GM21528 (cell line): ENCODE measurements at regions not wholly inside any gene's neighbourhood (a gene's known extent, or its start where the extent isn't known, plus 50 kb on each side); places are given as distances from the start of the nearest gene placed in this dataset.

ENCODE experiments used
- ATAC-seq: cut with Tn5 transposase; IDR thresholded peaks from one replicate; pipeline ENCODE4 v1.9.1; 2021; ENCODE audit warnings: mild to moderate bottlenecking, moderate library complexity; ENCODE audit not compliant: unreplicated experiment, low FRiP score

DNA sequence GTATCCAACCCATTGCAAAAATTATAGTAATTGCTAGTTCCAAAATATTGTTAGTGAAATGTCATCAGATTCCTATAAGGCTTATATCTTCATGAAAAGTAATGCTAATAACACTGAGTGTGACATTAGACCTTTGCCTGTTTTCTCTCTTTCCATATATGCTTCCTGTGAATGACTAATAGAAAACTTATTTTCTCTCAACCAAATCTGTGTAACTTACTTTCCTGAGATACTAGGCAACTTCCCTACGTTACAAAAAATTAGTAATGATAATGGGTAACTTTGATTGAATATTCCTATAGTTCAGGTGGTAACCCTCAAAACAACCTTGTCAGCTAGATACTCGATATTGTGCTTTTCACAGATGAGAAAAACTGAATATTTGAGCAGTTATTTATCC, 124.2 kb upstream of the HNRNPU start:
- no peak for ATAC-seq

DNA sequence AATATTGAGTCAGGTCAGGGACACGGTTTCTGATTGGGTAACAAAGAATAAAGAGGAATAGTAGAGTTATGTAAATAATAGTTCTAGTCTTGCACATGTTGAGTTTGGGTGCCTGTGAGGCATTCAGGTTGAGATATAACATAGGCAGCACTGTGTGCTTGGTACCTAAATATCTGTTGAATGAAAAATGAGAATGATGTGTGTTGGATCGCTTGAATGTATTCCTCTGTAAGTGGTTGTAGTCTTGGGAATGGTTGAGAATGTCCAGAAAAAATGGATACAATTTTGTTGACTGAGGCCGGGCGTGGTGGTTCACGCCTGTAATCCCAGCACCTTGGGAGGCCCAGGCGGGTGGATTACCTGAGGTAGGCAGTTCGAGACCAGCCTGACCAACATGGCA, 116.3 kb upstream of the HNRNPU start:
- ATAC-seq, result no peak

DNA sequence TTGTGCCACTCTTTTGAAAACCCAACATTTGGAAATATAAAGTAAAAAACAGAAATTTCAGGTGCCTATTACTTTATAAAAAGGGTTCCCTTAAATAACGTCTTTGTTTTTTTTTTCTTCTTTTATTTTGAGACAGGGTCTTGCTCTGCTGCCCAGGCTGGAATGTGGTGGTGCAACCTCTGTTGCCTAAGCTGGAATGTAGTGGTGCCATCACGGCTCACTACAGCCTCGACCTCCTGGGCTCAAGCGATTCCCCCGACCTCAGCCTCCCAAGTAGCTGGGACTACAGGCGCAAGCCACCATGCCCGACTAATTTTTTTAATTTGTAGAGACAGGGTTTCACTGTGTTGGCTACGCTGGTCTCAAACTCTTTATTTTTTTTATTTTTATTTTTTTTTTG, 110.2 kb upstream of the HNRNPU start:
- no peak for ATAC-seq

DNA sequence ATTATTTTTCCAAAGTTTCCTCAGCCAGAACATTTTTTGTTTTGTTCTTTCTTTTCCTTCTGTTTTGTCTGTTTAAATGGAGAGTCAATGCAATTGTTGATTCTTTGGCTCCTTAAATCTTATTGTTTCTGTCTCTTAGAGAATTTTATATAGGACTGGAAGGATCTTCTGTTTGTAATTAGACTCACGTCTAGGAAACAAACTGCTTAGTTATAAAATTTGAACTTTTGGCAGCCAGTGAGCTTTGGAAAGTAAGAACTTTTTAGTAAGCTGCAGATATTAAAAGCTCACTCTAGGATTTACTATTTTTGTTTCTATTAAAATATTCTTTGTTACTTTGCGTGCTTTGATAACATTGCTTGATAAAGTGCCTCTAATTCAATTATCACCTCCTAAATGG, 109.8 kb upstream of the HNRNPU start:
- no peak for ATAC-seq

DNA sequence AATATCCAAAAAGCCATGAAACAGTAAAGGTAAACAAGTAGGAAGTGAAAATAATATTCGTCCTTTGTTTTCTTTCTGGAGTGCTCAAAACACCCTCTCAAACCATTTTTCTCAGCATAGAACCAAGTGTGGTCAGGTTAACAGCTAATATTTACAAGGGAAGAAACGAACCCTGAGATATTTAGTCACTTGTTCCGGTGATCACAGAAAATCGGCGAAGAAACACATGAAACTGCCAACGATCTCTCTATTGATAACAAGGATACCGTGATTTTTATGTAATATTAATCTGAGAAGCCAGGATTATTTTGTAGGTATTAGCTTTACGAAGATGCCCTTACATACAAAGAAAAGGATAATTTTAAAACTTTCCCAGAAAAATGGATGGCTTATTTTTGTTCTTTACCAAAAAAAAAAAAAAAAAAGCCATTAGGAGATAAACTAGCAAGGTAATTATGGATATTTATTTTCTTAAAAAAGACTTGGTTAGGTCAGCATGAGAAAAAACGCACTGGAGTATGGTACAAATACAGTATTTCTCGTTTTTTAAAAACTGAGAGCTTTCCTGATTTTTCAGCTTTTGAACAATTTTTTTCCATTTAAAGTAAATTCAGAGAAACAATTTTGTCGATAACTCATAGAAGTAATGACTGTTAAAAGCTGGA, 107.3 kb upstream of the HNRNPU start:
- no peak for ATAC-seq

DNA sequence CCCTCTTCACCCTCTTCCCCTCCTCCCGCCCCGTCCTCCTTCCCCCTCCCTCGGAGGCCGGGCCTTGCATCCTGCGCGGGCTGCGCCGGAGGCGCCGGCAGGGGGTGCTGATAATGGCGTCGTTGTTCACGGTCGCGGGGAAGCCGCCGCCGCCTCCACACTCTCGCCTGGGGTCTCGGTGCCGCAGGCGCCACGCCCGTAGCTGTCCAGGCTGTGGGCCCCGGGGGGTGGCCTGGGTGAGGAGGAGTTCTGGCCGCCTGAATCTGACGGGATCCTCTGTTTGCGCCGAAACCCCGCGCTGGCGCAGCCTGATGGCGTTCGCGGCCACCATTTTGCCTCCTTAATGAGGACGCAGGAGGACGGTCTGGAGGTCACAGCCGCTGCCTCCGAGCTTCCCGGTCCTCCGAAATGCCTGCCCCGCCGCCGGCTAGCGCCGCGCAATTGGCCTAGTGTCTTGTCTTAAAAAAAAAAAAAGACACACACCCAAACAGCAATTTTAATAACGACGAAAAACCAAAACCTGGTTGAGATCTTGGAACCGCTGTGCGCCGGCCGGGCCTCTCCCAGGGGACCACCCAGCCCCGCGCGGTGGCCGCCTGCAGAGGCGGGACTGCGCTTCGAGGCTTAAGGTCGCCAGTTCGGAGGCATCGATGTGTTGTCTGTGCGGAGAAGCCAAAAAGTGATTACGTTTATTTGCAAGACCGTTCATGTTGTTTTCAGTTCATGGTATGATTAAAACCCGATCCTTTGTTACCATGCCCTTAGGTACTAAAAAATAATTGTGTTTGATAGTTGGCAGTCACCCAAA, 106.6 kb upstream of the HNRNPU start:
- peak; percentile 71 for ATAC-seq

DNA sequence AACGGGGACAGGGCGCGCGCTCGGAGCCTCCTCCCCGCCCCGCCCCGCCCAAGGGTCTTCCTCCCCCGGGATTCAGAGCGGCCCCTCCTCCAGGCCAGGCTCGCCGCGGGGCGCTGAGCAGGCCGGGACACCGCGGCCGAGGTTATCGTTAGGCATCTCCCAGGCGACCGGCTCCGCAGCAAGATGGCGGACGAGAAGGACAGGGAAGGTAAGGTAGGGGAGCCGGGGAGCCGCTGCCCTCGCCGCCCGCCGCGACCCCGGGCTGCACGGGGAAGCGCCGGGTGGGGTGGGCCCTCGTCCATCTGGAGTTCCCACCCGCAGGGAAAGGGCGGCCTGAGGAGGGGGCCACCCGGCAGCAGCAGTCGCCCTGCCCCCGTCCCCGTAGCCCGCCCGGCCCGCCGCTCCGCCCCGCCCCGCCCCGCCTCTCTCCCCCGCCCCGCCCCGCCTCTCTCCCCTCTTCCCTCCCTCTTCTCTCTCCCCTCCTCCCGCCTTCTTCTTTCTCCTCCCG, 105.9 kb upstream of the HNRNPU start:
- ATAC-seq, result peak; percentile 76

DNA sequence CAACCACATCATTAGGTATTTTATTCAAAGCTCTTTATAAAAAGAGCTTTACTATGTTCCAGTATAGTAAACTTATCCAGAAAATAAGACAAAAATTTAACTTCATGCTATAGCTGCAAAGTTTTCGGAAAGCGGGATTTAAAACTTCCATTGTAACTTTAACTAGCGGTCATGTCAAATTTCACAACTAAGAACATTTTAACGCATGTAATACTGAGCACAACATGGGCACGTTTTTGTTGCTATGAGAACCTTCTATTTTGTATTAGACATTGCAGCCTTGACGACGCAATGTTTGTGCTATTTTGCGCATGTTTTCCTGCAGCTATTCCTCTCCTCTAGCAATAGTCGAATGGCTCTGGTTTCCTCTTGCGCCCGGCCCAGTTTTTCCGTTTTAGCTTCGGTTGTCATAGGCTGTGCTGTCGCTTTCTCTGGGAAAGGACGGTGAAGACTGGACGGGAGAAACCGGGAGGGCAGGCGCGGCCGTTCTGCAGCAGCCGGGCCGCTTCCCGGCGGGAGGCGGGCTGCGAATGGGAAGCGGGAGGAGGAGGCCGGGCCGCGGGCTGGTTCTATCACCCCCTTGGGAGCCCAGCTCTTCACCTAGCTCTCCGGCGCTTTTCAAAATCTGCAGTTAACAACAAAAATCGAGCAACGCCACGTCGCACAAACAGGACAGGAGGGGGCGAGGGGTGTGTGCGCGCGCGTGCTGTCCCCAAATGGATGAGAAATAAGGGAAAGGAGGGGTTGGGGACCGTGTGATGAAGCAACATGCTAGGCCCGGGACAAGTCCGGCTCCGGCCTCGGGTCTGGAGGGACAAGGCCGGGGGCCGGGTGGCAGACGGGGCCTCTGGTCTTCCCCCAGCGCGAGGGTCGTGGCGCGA, 105.3 kb upstream of the HNRNPU start:
- ATAC-seq, result peak; percentile 44

DNA sequence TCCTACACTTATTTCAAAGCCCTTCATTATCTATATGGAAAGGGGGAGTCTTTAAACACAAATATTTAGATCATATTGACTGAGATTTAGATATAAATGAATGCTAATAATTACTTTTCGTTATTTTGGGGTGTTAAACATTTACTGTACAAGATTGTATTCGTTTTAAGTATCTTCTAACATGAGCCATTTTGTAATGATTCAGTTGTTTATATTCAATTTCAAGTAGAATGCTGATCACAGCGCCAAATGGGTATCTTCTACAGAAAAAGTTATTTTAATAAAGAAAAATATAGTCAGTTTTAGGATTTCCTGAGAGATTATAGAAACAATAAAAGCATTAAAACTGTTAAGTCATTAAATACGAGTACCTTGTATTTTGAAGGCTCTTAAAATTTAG, 104.5 kb upstream of the HNRNPU start:
- no peak for ATAC-seq

DNA sequence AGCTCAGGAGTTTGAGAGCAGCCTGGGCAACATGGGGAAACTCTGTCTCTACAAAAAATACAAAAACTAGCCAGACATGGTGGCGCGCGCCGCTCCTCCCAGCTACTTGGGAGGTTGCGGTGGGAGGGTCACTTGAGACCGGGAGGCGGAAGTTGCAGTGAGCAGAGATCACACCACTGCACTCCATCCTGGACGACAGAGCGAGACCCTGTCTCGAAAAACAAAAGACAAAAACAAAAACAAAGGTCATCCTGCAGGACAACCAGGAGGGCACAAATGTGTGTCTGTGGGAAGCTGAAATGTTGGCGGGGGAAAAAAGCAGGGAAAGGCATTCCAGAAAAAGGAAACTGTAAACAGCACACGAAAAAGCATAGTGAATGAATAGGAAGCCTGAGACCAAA, 104.1 kb upstream of the HNRNPU start:
- no peak for ATAC-seq

DNA sequence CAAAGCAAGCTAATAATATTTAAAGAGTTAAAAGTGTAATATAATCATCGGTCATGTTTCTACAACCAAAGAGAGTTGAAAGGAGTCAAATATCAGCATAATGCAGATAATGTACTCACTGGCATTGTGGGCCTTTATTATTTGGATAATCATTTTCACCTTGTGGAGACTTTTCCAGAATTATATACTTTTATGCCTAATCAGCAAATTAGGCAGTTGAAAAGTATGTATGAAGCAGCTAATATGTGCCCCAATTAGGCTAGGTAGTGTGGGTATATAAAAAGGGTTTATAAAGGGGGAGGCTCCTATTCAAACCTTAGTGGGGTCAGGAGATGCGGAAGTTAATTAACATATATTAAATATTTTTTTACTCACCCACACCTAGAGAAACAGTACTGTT, 102.8 kb upstream of the HNRNPU start:
- no peak for ATAC-seq

DNA sequence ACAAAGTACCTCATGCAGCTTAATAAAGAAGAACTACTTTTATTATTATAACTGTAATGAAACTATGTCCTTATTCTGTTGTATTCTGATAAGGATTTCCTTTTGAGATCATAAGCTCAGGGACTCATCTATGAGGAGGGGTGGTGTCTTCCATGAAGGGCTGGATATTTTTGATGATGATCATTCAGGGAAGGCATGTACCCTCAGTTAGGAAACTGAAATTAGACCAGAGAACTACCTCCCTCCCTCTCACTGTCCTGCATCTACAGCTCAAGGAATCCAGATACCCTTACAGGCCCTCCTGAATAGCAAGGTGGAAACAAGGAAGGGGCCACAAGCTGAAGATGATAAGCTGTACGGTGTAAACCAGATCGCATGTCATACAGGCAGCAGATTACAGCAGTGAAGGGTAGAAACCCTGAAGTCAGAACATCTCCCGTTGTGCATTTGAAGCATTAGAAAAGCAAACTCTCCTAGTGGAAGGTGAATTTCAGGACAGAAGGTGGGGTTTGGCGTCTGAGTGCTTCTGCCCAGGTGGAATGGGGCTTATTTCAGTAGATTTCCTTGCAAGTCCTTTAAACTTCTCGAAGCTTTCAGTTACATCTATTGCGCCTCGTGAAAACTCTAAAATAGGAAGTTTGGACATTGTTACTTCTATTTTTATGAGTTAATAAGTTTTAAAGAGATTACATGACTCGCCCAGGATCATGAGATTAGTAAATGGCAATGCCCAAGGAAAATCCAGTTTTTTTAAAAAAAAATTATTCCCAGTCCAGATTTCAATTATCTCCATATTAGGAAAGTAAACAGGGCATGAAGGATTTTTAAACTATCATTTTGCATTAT, 101.1 kb upstream of the HNRNPU start:
- ATAC-seq, result no peak

DNA sequence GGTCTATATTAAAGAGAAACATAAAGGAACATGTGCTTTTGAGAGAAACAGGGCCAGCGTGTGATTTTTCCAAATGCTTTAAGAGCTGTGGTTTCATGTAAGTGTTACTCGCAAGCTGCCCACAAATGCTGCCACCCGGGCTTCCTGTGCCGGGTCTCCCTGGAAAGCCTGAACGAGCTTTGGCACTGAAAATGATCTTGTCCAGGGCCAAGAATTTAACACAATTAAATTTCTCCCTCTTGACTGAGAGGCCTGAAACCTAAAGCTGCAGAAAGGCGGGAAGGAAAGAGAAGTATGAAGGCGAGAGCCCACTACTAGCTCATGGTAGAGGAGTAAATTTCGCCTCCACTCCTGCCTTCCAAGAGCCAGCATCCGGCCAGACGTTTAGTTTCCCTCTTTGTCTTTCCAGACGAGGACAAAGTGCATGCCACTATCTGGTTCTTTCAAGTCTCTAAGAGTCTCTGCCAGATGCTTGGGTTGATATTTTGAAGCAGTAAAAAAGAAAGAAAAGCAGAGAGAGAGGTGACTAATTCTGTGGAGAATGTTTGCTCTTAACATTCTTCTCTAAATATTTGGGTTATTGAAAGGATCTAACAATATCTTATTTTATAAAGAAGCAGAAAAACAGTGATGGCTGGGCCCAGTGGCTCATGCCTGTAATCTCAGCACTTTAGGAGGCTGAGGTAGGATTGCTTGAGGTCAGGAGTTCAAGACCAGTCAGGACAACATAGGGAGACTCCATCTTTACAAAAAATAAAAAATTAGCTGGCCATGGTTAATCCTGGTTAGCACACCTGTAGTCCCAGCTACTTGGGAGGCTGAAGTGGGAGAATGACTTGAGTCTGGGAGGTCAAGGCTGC, 100.0 kb upstream of the HNRNPU start:
- no peak for ATAC-seq

DNA sequence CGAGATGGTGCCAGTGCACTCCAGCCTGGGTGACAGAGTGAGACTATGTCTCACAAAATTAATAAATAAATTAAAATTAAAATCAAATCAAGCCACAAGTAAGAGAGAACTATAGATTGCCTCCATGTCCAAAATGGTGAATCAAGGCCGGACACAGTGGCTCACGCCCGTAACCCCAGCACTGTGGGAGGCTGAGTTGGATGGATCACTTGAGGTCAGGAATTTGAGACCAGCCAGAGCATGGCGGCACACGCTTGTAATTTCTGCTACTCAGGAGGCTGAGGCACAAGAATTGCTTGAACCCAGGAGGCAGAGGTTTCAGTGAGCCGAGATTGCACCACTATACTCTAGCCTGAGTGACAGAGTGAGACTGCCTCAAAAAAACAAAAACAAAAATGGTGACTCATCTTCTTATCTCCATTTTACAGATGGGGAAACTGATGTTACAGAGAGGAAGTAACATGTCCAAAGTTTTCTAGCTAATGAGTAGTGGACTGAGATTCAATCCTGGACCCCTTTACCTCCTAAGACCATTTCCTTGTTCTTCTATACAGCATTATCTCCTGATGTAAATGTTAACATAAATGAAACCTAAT, 99.0 kb upstream of the HNRNPU start:
- no peak for ATAC-seq

DNA sequence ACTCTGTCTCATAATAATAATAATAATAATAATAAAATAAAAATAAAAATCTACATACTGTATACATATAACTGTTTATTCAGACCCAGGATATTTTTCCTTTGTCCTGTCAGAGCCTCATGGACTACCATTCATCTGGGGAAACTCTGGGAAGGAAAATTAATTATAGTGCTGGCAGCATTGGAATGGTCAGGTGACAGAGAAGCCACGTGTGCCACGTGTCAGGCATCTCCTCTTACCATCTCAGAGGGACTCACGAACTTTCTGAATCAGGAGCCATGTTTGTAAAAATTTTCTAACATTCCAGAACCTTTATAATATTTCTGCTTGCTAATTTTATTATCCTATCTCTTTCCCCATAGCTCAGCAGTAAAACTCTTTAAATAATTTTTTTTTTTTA, 97.8 kb upstream of the HNRNPU start:
- ATAC-seq, result no peak

DNA sequence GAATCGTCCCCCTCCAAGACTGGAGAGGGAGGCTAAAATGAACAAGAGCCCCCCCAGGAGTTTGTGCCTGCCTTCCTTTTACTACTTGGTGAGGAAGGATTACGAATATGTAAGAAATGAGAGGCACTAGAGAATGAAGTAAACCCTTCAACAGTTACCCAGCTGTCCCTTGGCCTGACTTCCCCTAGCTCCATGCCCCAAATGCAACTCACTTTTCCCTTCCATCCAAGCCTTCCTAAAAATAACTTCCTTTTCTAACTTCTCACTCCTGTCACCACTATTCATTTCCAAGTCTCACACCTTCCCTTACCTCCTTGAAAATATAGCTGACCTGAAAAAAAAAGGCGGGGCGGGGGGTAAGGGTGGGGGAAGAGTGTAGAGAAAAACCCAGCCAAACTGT, 96.6 kb upstream of the HNRNPU start:
- no peak for ATAC-seq

DNA sequence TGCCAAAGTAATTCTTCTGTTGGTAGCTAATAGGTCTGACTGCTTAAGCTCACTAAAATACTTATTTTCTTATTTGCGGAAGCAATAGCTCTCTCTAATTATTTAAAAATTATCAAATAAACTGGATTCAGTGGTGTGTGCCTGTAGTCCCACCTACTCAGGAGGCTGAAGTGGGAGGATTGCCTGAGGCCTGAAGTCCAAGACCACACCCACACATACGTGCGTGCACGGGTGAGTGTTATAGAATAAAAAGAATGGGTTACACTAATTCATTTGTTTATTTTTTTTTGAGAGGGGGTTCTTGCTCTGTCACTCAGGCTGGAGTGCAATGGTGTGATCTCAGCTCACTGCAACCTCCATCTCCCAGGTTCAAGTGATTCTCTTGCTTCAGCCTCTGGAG, 94.2 kb upstream of the HNRNPU start:
- ATAC-seq, result no peak

DNA sequence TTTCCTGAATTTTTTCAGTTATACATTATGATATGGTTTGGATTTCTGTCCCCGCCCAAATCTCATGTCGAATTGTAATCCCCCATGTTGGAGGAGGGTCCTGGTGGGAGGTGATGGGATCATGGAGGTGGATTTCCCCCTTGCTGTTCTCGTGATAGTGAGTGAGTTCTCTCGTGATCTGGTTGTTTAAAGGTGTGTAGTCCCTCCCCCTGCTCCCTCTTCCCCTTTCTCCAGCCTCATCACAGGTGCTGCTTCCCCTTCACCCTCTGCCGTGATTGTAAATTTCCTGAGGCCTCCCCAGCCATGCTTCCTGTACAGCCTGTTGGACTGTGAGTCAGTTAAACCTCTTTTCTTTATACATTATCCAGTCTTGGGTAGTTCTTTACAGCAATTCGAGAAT, 93.2 kb upstream of the HNRNPU start:
- ATAC-seq, result no peak

DNA sequence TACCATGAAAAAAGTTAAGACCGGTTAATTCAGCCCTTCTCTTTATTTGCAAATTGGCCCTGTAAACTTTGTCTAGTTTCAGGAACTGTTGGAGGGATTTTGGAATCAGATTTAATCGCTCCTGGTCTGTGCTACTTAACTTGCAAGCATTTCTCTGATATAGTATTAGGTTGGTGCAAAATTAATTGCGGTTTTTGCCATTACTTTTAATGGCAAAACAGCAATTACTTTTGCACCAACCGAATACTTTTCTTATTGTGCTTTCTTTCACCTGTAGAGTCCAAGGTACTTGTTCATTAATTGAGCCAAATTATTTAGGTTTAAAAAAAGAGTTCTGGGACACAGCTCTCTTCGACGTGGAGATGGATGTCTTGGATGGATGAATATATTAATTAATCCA, 92.8 kb upstream of the HNRNPU start:
- no peak for ATAC-seq
